Trophoblast cell (in vitro differentiated cells and primary cell): ENCODE measurements at regions not wholly inside any gene's neighbourhood (a gene's known extent, or its start where the extent isn't known, plus 50 kb on each side); places are given as distances from the start of the nearest gene placed in this dataset.

ENCODE experiments used
- DNase-seq, 2 donors: peaks; one replicate each; pipeline ENCODE4 v3.0.0-alpha.2; 2016
- H2AFZ ChIP-seq: 2 replicates; pipeline ENCODE4 v1.6.1; 2013; ENCODE audit warnings: low read length, moderate library complexity, mild to moderate bottlenecking; ENCODE audit not compliant: insufficient read depth, poor library complexity
- H2AK5ac ChIP-seq: 2 replicates; pipeline ENCODE4 v1.6.1; 2013; ENCODE audit warnings: mild to moderate bottlenecking, low read length
- H2BK120ac ChIP-seq: 2 replicates; pipeline ENCODE4 v1.6.1; 2013; ENCODE audit warnings: low read length, mild to moderate bottlenecking, moderate library complexity; ENCODE audit not compliant: insufficient read depth, poor library complexity
- H2BK12ac ChIP-seq: 2 replicates; pipeline ENCODE4 v1.6.1; 2013; ENCODE audit warnings: mild to moderate bottlenecking, low read length, moderate library complexity
- H2BK5ac ChIP-seq: 2 replicates; pipeline ENCODE4 v1.6.1; 2013; ENCODE audit warnings: low read length, low read depth, moderate library complexity, mild to moderate bottlenecking; ENCODE audit not compliant: poor library complexity
- H3K14ac ChIP-seq: 2 replicates; pipeline ENCODE4 v1.6.1; 2013; ENCODE audit warnings: mild to moderate bottlenecking, low read length
- H3K18ac ChIP-seq: 2 replicates; pipeline ENCODE4 v1.6.1; 2013; ENCODE audit warnings: mild to moderate bottlenecking, low read length
- H3K23ac ChIP-seq: 2 replicates; pipeline ENCODE4 v1.6.1; 2013; ENCODE audit warnings: low read length
- H3K27ac ChIP-seq: 2 replicates; pipeline ENCODE4 v1.5.1; 2013; ENCODE audit warnings: low read depth, mild to moderate bottlenecking, inconsistent platforms, low read length, moderate library complexity
- H3K27me3 ChIP-seq: 2 replicates; pipeline ENCODE4 v1.6.1; 2013; ENCODE audit warnings: inconsistent platforms, mild to moderate bottlenecking, low read length, moderate library complexity; ENCODE audit not compliant: insufficient read depth
- H3K36me3 ChIP-seq, 2 experiments: 1 replicate in 1 of 2; 2 replicates in 1 of 2; pipeline ENCODE4 v1.6.1; 2013; ENCODE audit warnings: low read length in 2 of 2, mild to moderate bottlenecking in 2 of 2, moderate library complexity in 1 of 2; ENCODE audit not compliant: insufficient read depth in 2 of 2, control insufficient read depth in 1 of 2
- H3K4ac ChIP-seq: 2 replicates; pipeline ENCODE4 v1.6.1; 2013; ENCODE audit warnings: low read depth, mild to moderate bottlenecking, low read length, moderate library complexity
- H3K4me1 ChIP-seq, 2 experiments: 1 replicate in 1 of 2; 2 replicates in 1 of 2; pipeline ENCODE4 v1.6.1; 2013; ENCODE audit warnings: low read length in 2 of 2, mild to moderate bottlenecking in 2 of 2, moderate library complexity in 1 of 2; ENCODE audit not compliant: insufficient read depth in 2 of 2, control insufficient read depth in 1 of 2
- H3K4me2 ChIP-seq: 2 replicates; pipeline ENCODE4 v1.6.1; 2013; ENCODE audit warnings: inconsistent platforms, mild to moderate bottlenecking, low read length, moderate library complexity
- H3K4me3 ChIP-seq: 2 replicates; pipeline ENCODE4 v1.5.1; 2013; ENCODE audit warnings: mild to moderate bottlenecking, low read depth, low read length, inconsistent platforms
- H3K79me1 ChIP-seq: one replicate; pipeline ENCODE4 v1.6.1; 2013; ENCODE audit warnings: low read length
- H3K79me2 ChIP-seq: 2 replicates; pipeline ENCODE4 v1.6.1; 2013; ENCODE audit warnings: low read length, mild to moderate bottlenecking; ENCODE audit not compliant: control insufficient read depth, insufficient read depth, poor library complexity
- H3K9ac ChIP-seq: 2 replicates; pipeline ENCODE4 v1.6.1; 2013; ENCODE audit warnings: mild to moderate bottlenecking, low read length
- H3K9me3 ChIP-seq: 2 replicates; pipeline ENCODE4 v1.6.1; 2013; ENCODE audit warnings: low read depth, mild to moderate bottlenecking, control low read depth, inconsistent platforms, low read length; ENCODE audit not compliant: insufficient read depth
- H4K12ac ChIP-seq: 2 replicates; pipeline ENCODE4 v1.6.1; 2013; ENCODE audit warnings: low read depth, mild to moderate bottlenecking, low read length, moderate library complexity
- H4K8ac ChIP-seq: 2 replicates; pipeline ENCODE4 v1.6.1; 2013; ENCODE audit warnings: low read depth, mild to moderate bottlenecking, low read length, moderate library complexity
- H4K91ac ChIP-seq: one replicate; pipeline ENCODE4 v1.6.1; 2013; ENCODE audit warnings: low read depth, mild to moderate bottlenecking, low read length, moderate library complexity
- WGBS: extraction: QIAGEN DNeasy Blood & Tissue Kit; methylation state at CpG from one replicate; pipeline ENCODE4 v1.1.7; 2013; ENCODE audit warnings: missing lambda C conversion rate; ENCODE audit not compliant: insufficient read length, insufficient coverage; ENCODE audit errors: extremely low coverage; 5-methylcytosine and 5-hydroxymethylcytosine counted together

DNA sequence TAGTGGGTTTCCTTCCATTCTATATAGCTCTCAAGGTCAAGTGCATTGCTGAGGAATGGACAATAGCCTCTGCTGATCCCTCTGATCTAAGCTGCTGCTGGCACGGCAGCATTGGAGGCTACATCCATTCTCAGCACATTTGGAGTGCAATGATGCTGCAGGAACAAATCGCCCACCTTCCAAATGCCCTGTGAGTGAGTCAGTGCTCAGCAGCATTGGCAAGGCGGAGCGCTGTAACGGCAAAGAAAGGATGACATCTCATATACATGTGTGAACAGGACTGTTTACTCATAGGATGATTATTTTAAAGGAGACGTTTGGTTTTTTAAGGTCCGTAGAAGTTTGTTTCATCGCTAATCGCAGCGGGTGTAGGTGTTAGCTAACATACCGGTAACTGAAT is 408.7 kb downstream of the ARHGEF28 start:
- Histone ChIP-seq H3K14ac (no peak overlapping the region), H2BK120ac (no peak overlapping the region), H3K27ac (no peak overlapping the region), H3K23ac (no peak overlapping the region), H3K4me2 (no peak overlapping the region), H2BK5ac (no peak overlapping the region), H3K9me3 (no peaks in the 10 kb centered on the region), H2AK5ac (no peak overlapping the region), H4K8ac (no peak overlapping the region), H3K79me1 (peaks cover 4% of the 10 kb centered on the region), H4K12ac (no peak overlapping the region), H3K4me1 (peaks cover 4% of the 10 kb centered on the region in 2 experiments), H3K79me2 (no peaks in the 10 kb centered on the region), H3K4ac (no peak overlapping the region), H2AFZ (no peak overlapping the region), H3K27me3 (no peaks in the 10 kb centered on the region), H3K4me3 (no peak overlapping the region), H4K91ac (no peak overlapping the region), H3K9ac (no peak overlapping the region), H3K18ac (no peak overlapping the region), H2BK12ac (peak overlapping the region; percentile 16), H3K36me3 (no peaks in the 10 kb centered on the region)
- no peak for DNase-seq
- no CpG with 5 or more reads among the region's 11 CpGs for WGBS

DNA sequence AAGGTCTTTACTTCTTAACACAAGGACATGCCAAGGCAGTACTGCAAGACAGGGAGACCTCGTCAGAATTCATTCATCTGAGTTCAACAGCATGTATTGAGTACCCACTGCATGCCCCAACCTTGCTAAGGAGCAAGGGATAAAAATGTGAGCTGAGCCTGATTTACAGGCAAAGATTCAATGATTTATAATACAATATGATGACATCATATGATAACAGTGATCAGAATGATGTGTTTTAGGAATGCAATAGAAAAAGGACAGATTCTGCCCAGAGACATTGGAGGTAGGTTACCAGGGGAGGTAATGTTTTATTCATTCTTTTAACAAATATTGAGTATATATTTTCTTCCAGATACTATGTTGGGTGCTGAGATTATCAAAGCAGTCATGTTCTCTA is 406.6 kb downstream of the ARHGEF28 start:
- Histone ChIP-seq H2AK5ac (no peak overlapping the region), H3K4ac (no peak overlapping the region), H3K4me2 (no peak overlapping the region), H2BK120ac (no peak overlapping the region), H4K8ac (no peak overlapping the region), H3K4me1 (peaks cover 7 to 9% of the 10 kb centered on the region in 2 experiments), H2BK5ac (no peak overlapping the region), H3K18ac (no peak overlapping the region), H3K9ac (no peak overlapping the region), H2BK12ac (no peak overlapping the region), H4K12ac (no peak overlapping the region), H4K91ac (no peak overlapping the region), H3K4me3 (no peak overlapping the region), H2AFZ (no peak overlapping the region), H3K36me3 (no peaks in the 10 kb centered on the region), H3K27me3 (no peaks in the 10 kb centered on the region), H3K79me1 (peaks cover 3% of the 10 kb centered on the region), H3K79me2 (no peaks in the 10 kb centered on the region), H3K9me3 (no peaks in the 10 kb centered on the region), H3K27ac (no peak overlapping the region), H3K23ac (no peak overlapping the region), H3K14ac (no peak overlapping the region)
- DNase-seq: no peak
- WGBS: no CpG with 5 or more reads among the region's 1 CpG

DNA sequence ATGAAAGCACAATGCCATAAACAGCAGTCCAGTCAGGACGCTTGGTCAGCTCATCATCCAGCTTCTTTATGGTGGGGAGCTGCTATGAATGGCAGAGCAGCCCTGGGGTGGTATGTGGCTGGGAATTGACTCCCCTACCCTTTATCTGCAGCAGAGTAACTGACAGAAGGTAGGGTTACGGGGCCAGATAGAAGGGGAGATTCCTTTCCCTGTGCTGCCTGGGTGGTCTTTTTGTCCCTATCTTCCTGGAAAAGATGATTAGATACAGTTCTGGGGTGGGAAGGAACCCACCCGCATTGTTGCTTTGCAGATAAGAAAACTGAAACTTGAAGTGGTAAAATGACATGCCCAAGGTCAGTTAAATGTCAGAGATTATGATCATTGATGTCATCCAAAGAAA is 405.5 kb downstream of the ARHGEF28 start:
- no peak overlapping the region for H3K14ac ChIP-seq
- H2BK120ac ChIP-seq: peak overlapping the region; percentile 15
- H3K27ac ChIP-seq: no peak overlapping the region
- H3K18ac ChIP-seq: no peak overlapping the region
- H3K79me1 ChIP-seq: peaks cover 3% of the 10 kb centered on the region
- no peaks in the 10 kb centered on the region for H3K79me2 ChIP-seq
- WGBS: no CpG with 5 or more reads among the region's 3 CpGs
- H3K9ac ChIP-seq: no peak overlapping the region
- no peak for DNase-seq
- H4K12ac ChIP-seq: no peak overlapping the region
- no peak overlapping the region for H2BK12ac ChIP-seq
- H3K27me3 ChIP-seq: no peaks in the 10 kb centered on the region
- H3K9me3 ChIP-seq: no peaks in the 10 kb centered on the region
- H4K8ac ChIP-seq: no peak overlapping the region
- peaks cover 7 to 9% of the 10 kb centered on the region in 2 experiments for H3K4me1 ChIP-seq
- no peak overlapping the region for H3K4me2 ChIP-seq
- no peak overlapping the region for H3K23ac ChIP-seq
- H4K91ac ChIP-seq: no peak overlapping the region
- H3K36me3 ChIP-seq: no peaks in the 10 kb centered on the region
- no peak overlapping the region for H3K4ac ChIP-seq
- H2BK5ac ChIP-seq: no peak overlapping the region
- no peak overlapping the region for H2AFZ ChIP-seq
- H2AK5ac ChIP-seq: peak overlapping the region; percentile 79
- no peak overlapping the region for H3K4me3 ChIP-seq

DNA sequence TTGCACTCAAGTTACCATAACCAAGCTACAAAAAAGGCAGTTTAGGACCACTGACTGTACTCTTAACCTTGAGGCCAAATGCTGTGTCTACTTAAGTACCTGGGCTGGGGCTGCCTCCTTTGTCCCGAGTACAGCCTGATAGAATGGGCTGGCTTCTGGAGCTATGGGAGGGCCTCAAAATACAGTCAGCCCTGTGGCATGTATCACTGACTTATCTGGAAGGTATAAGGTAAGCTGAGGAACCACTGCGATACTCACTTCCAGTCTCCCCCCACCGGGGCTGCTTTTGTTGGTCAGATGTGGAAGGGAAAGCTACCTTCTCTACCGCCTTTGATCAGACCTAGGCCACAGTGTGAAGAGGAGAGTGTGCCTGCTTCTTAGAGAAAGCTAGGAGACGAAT is 404.8 kb downstream of the ARHGEF28 start:
- Histone ChIP-seq H3K4me2 (no peak overlapping the region), H2AK5ac (peak overlapping the region; percentile 18), H3K79me2 (no peaks in the 10 kb centered on the region), H2AFZ (no peak overlapping the region), H3K18ac (no peak overlapping the region), H3K23ac (no peak overlapping the region), H2BK120ac (no peak overlapping the region), H3K27ac (no peak overlapping the region), H3K14ac (no peak overlapping the region), H3K4me3 (no peak overlapping the region), H3K36me3 (no peaks in the 10 kb centered on the region), H3K4ac (no peak overlapping the region), H4K8ac (peak overlapping the region; percentile 6), H3K79me1 (peaks cover 3% of the 10 kb centered on the region), H2BK5ac (no peak overlapping the region), H3K9me3 (no peaks in the 10 kb centered on the region), H3K27me3 (no peaks in the 10 kb centered on the region), H3K9ac (no peak overlapping the region), H4K12ac (no peak overlapping the region), H3K4me1 (peaks cover 5% of the 10 kb centered on the region in 2 experiments), H2BK12ac (peak overlapping the region; percentile 50), H4K91ac (no peak overlapping the region)
- peak in 1 of 2 donors; percentile 33 for DNase-seq
- no CpG with 5 or more reads among the region's 5 CpGs for WGBS
